IMR-90 (cell line): ENCODE measurements at regions not wholly inside any gene's neighbourhood (a gene's known extent, or its start where the extent isn't known, plus 50 kb on each side); places are given as distances from the start of the nearest gene placed in this dataset.

Experiments
- ATAC-seq: fragments of 200-7000 bp; cut with Tn5 transposase; 2 replicates; pipeline ENCODE4 v1.9.1; 2020; ENCODE audit warnings: low read depth, mild to moderate bottlenecking, moderate library complexity
- BruUV-seq: library from RNA; stranded (reverse); fragments of 400-500 nt; replicated peaks from 2 replicates; lab custom pipeline; 2021; lab: Mats Ljungman, UMichigan
- CTCF ChIA-PET: fragments of 300-600 bp; formaldehyde crosslinking; extraction: SDS; loops from one replicate; lab custom pipeline; 2021; ENCODE audit warnings: antibody characterized with exemption; lab: Yijun Ruan, JAX
- POLR2A ChIA-PET: fragments of 300-600 bp; sonication (Branson Sonifier 250); formaldehyde crosslinking; loops from one replicate; lab custom pipeline; 2022; ENCODE audit warnings: antibody characterized with exemption; ENCODE audit not compliant: unreplicated experiment; lab: Charles Lee
- DNase-seq: peaks from one replicate; pipeline ENCODE4 v3.0.0; 2013
- H2AFZ ChIP-seq: replicated peaks from 2 replicates; pipeline ENCODE3; 2013; ENCODE audit warnings: low read length, mild to moderate bottlenecking; ENCODE audit not compliant: poor library complexity
- H2AK5ac ChIP-seq: 2 replicates; pipeline ENCODE4 v1.6.1; 2013; ENCODE audit warnings: low read depth, low read length, inconsistent platforms
- H2AK9ac ChIP-seq: replicated peaks from 2 replicates; pipeline ENCODE3; 2013; ENCODE audit warnings: mild to moderate bottlenecking, low read depth, low read length, moderate library complexity; ENCODE audit not compliant: poor library complexity
- H2BK120ac ChIP-seq: 2 replicates; pipeline ENCODE4 v1.6.1; 2013; ENCODE audit warnings: low read depth, low read length, inconsistent platforms
- H2BK15ac ChIP-seq: 3 replicates; pipeline ENCODE4 v1.6.1; 2013; ENCODE audit warnings: low read depth, low read length, inconsistent platforms
- H2BK20ac ChIP-seq: 2 replicates; pipeline ENCODE4 v1.6.1; 2013; ENCODE audit warnings: low read depth, mild to moderate bottlenecking, inconsistent platforms, low read length, moderate library complexity
- H2BK5ac ChIP-seq: 2 replicates; pipeline ENCODE4 v1.6.1; 2013; ENCODE audit warnings: mild to moderate bottlenecking, low read depth, low read length, inconsistent platforms; ENCODE audit not compliant: poor library complexity, severe bottlenecking
- H3K14ac ChIP-seq: replicated peaks from 2 replicates; pipeline ENCODE4 v1.6.1; 2013; ENCODE audit warnings: low read depth, low read length, inconsistent platforms
- H3K18ac ChIP-seq: 2 replicates; pipeline ENCODE4 v1.6.1; 2013; ENCODE audit warnings: low read depth, low read length, control low read depth
- H3K23ac ChIP-seq: 2 replicates; pipeline ENCODE4 v1.6.1; 2013; ENCODE audit warnings: low read depth, low read length, inconsistent platforms
- H3K27ac ChIP-seq: 2 replicates; pipeline ENCODE4 v1.5.1; 2013; ENCODE audit warnings: mild to moderate bottlenecking, control low read depth, low read length; ENCODE audit not compliant: insufficient read depth
- H3K27me3 ChIP-seq: 2 replicates; pipeline ENCODE4 v1.6.1; 2013; ENCODE audit warnings: low read length; ENCODE audit not compliant: control insufficient read depth, insufficient read depth
- H3K36me3 ChIP-seq: 2 replicates; pipeline ENCODE4 v1.6.1; 2013; ENCODE audit warnings: low read length, mixed read lengths; ENCODE audit not compliant: control insufficient read depth, insufficient read depth
- H3K4ac ChIP-seq: 2 replicates; pipeline ENCODE4 v1.6.1; 2013; ENCODE audit warnings: low read depth, low read length, inconsistent platforms
- H3K4me1 ChIP-seq: 2 replicates; pipeline ENCODE4 v1.6.1; 2013; ENCODE audit warnings: low read length, mixed read lengths; ENCODE audit not compliant: control insufficient read depth, insufficient read depth
- H3K4me2 ChIP-seq: 2 replicates; pipeline ENCODE4 v1.6.1; 2013; ENCODE audit warnings: low read depth, mild to moderate bottlenecking, control low read depth, low read length, moderate library complexity
- H3K4me3 ChIP-seq: 2 replicates; pipeline ENCODE4 v1.5.1; 2013; ENCODE audit warnings: low read depth, mild to moderate bottlenecking, control low read depth, low read length, moderate library complexity; ENCODE audit not compliant: insufficient read depth
- H3K56ac ChIP-seq: 2 replicates; pipeline ENCODE4 v1.6.1; 2013; ENCODE audit warnings: low read length, inconsistent platforms; ENCODE audit not compliant: insufficient read depth; ENCODE audit errors: extremely low read depth
- H3K79me1 ChIP-seq, 2 experiments: 2 replicates each; pipeline ENCODE4 v1.6.1; 2013; ENCODE audit warnings: low read length in 2 of 2, inconsistent platforms in 1 of 2, low read depth in 1 of 2
- H3K9ac ChIP-seq: 2 replicates; pipeline ENCODE4 v1.6.1; 2013; ENCODE audit warnings: low read depth, low read length, control low read depth
- H3K9me1 ChIP-seq: 2 replicates; pipeline ENCODE4 v1.6.1; 2013; ENCODE audit warnings: low read length, inconsistent platforms; ENCODE audit not compliant: insufficient read depth
- H3K9me3 ChIP-seq: 2 replicates; pipeline ENCODE4 v1.6.1; 2013; ENCODE audit warnings: low read length; ENCODE audit not compliant: control insufficient read depth, insufficient read depth
- H4K20me1 ChIP-seq: 2 replicates; pipeline ENCODE4 v1.6.1; 2013; ENCODE audit warnings: low read length, inconsistent platforms; ENCODE audit not compliant: insufficient read depth
- H4K5ac ChIP-seq: 2 replicates; pipeline ENCODE4 v1.6.1; 2013; ENCODE audit warnings: mild to moderate bottlenecking, low read depth, low read length, control low read depth
- H4K8ac ChIP-seq, 2 experiments: 2 replicates each; pipeline ENCODE4 v1.6.1; 2013; ENCODE audit warnings: low read depth in 2 of 2, low read length in 2 of 2, control low read depth in 1 of 2, inconsistent platforms in 1 of 2
- H4K91ac ChIP-seq: 2 replicates; pipeline ENCODE4 v1.6.1; 2013; ENCODE audit warnings: low read depth, low read length, inconsistent platforms; ENCODE audit not compliant: insufficient read depth
- BHLHE40 ChIP-seq: fragments of 150-350 bp; IDR thresholded peaks from 2 replicates; pipeline ENCODE4 v1.6.1; 2016; ENCODE audit warnings: mild to moderate bottlenecking, low read depth, low read length
- CEBPB ChIP-seq: IDR thresholded peaks from 2 replicates; pipeline ENCODE4 v1.6.1; 2012; ENCODE audit warnings: low read depth, low read length, improper control_type of control experiment
- CHD1 ChIP-seq: IDR thresholded peaks from 2 replicates; pipeline ENCODE4 v1.6.1; 2012; ENCODE audit warnings: low read depth, low read length, improper control_type of control experiment
- FOS ChIP-seq: fragments of 150-350 bp; IDR thresholded peaks from 2 replicates; pipeline ENCODE4 v1.6.1; 2016; ENCODE audit warnings: low read depth, low read length
- MAFK ChIP-seq: IDR thresholded peaks from 2 replicates; pipeline ENCODE4 v1.6.1; 2012; ENCODE audit warnings: low read depth, low read length, improper control_type of control experiment
- MAZ ChIP-seq: IDR thresholded peaks from 2 replicates; pipeline ENCODE4 v1.6.1; 2012; ENCODE audit warnings: low read depth, mild to moderate bottlenecking, low read length, improper control_type of control experiment, moderate library complexity, borderline replicate concordance
- MXI1 ChIP-seq: IDR thresholded peaks from 2 replicates; pipeline ENCODE4 v1.6.1; 2012; ENCODE audit warnings: low read depth, mild to moderate bottlenecking, low read length, moderate library complexity, borderline replicate concordance
- NFE2L2 ChIP-seq: fragments of 150-350 bp; IDR thresholded peaks from 2 replicates; pipeline ENCODE4 v1.6.1; 2016; ENCODE audit warnings: low read depth, mild to moderate bottlenecking, low read length
- POLR2A ChIP-seq: IDR thresholded peaks from 2 replicates; pipeline ENCODE4 v1.6.1; 2012; ENCODE audit warnings: mild to moderate bottlenecking, low read depth, low read length
- RAD21 ChIP-seq: IDR thresholded peaks from 2 replicates; pipeline ENCODE4 v1.6.1; 2012; ENCODE audit warnings: low read length, improper control_type of control experiment
- RCOR1 ChIP-seq: IDR thresholded peaks from 2 replicates; pipeline ENCODE4 v1.6.1; 2012; ENCODE audit warnings: mild to moderate bottlenecking, low read length, improper control_type of control experiment; ENCODE audit not compliant: insufficient replicate concordance
- RFX5 ChIP-seq: IDR thresholded peaks from 2 replicates; pipeline ENCODE4 v1.8.0; 2012; ENCODE audit warnings: low read depth, mild to moderate bottlenecking, low read length, moderate library complexity
- SMC3 ChIP-seq: fragments of 150-350 bp; IDR thresholded peaks from 2 replicates; pipeline ENCODE4 v1.6.1; 2016; ENCODE audit warnings: low read depth, mild to moderate bottlenecking, antibody characterized with exemption, low read length, moderate library complexity
- WGBS, 2 experiments: methylation state at CpG; one replicate each; pipeline versions ENCODE4 v1.1.5 to v1.1.7; 2013; ENCODE audit warnings: missing lambda C conversion rate in 2 of 2; ENCODE audit not compliant: insufficient read length in 1 of 2; ENCODE audit errors: extremely low coverage in 2 of 2; 5-methylcytosine and 5-hydroxymethylcytosine counted together
- dilution Hi-C: fragments of 300-500 bp; cut with HindIII; formaldehyde crosslinking; loops from one replicate; pipeline ENCODE4 v1.14.3; 2018; ENCODE audit warnings: low sequenced_read_pairs; ENCODE audit not compliant: unreplicated experiment
- in situ Hi-C: fragments of 300-500 bp; cut with MboI; formaldehyde crosslinking; loops from 3 replicates; pipeline ENCODE4 v1.14.3; 2019; ENCODE audit warnings: low sequenced_read_pairs, inconsistent platforms, mixed read lengths
- intact Hi-C: fragments of 100-400 bp; cut with micrococcal nuclease; formaldehyde crosslinking; loops from 2 replicates; pipeline ENCODE4 v1.10.0; 2022
- TF ChIP-seq, protein P1 (sequence below): fragments of 150-350 bp; IDR thresholded peaks from 2 replicates; pipeline ENCODE4 v1.6.1; 2017; ENCODE audit warnings: mild to moderate bottlenecking, antibody characterized with exemption, low read length, low read depth
- TF ChIP-seq, protein P2 (sequence below): fragments of 150-350 bp; IDR thresholded peaks from 2 replicates; pipeline ENCODE4 v1.6.1; 2016; ENCODE audit warnings: low read depth, mild to moderate bottlenecking, low read length, moderate library complexity, borderline replicate concordance
- TF ChIP-seq, protein P3 (sequence below): conservative IDR thresholded peaks from 2 replicates; pipeline ENCODE4 v1.5.1; 2012; ENCODE audit warnings: mild to moderate bottlenecking, low read depth, low read length, improper control_type of control experiment

DNA sequence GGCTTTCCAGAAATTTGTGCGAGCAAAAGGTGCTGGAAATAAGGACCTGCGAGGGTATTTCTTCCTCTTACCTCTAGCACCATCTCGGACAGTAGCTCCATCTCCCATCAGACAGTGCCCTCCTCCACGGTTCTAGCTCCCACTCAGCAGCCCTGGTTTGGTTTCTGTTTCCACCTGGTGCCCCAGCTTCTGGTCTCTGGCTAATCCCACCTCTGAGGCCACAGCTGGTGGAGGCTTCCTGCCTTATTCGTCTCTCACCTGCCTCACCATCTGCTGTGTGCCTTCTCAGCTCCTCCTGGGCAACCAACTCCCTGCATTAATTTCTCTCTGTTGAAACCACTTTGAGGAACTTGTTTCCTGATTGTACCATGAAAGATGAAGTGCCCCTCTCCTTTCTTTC is 162.4 kb upstream of the CDYL start:
- ATAC-seq (no peak), DNase-seq (no peak)
- Histone ChIP-seq H3K4ac (no peak overlapping the region), H4K91ac (no peak overlapping the region), H3K79me1 (no peaks in the 10 kb centered on the region), H4K5ac (no peak overlapping the region), H3K27me3 (no peaks in the 10 kb centered on the region), H3K23ac (no peak overlapping the region), H2AK5ac (no peak overlapping the region), H2AK9ac (no peak overlapping the region), H3K14ac (no peak overlapping the region), H2BK120ac (no peak overlapping the region), H3K36me3 (no peaks in the 10 kb centered on the region), H3K4me1 (peaks cover 6% of the 10 kb centered on the region; the same call in 1 of the 2 replicates), H4K8ac (no peak overlapping the region), H2BK15ac (no peak overlapping the region), H3K9me3 (no peaks in the 10 kb centered on the region), H3K4me2 (no peak overlapping the region), H3K18ac (no peak overlapping the region), H3K9ac (no peak overlapping the region), H4K20me1 (no peaks in the 10 kb centered on the region), H2BK5ac (no peak overlapping the region), H3K27ac (no peak overlapping the region), H2AFZ (no peak overlapping the region), H3K9me1 (0 out of 2 replicates have a peak, but pooled peaks cover 6% of the 10 kb centered on the region), H3K4me3 (no peak overlapping the region), H3K56ac (no peak overlapping the region), H2BK20ac (no peak overlapping the region)
- dilution Hi-C loops (no loop called here), in situ Hi-C loops (no loop called here), intact Hi-C loops (no loop called here)
- no TSS peak for BruUV-seq
- 100% methylated on average over 1 of the region's 5 CpGs; no CpG with 5 or more reads in 1 of the 2 experiments for WGBS, 2 experiments
- CTCF ChIA-PET = no interaction called here
- TF ChIP-seq POLR2A (no peak), NFE2L2 (no peak), RFX5 (no peak), FOS (no peak), MXI1 (no peak), BHLHE40 (no peak), CHD1 (no peak), RCOR1 (no peak), CEBPB (no peak), SMC3 (no peak), RAD21 (no peak), MAFK (no peak), MAZ (no peak)
- TF ChIP-seq, protein P1, sequence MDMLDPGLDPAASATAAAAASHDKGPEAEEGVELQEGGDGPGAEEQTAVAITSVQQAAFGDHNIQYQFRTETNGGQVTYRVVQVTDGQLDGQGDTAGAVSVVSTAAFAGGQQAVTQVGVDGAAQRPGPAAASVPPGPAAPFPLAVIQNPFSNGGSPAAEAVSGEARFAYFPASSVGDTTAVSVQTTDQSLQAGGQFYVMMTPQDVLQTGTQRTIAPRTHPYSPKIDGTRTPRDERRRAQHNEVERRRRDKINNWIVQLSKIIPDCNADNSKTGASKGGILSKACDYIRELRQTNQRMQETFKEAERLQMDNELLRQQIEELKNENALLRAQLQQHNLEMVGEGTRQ = no peak
- TF ChIP-seq, protein P2, sequence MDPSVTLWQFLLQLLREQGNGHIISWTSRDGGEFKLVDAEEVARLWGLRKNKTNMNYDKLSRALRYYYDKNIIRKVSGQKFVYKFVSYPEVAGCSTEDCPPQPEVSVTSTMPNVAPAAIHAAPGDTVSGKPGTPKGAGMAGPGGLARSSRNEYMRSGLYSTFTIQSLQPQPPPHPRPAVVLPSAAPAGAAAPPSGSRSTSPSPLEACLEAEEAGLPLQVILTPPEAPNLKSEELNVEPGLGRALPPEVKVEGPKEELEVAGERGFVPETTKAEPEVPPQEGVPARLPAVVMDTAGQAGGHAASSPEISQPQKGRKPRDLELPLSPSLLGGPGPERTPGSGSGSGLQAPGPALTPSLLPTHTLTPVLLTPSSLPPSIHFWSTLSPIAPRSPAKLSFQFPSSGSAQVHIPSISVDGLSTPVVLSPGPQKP = no peak
- TF ChIP-seq, protein P3, sequence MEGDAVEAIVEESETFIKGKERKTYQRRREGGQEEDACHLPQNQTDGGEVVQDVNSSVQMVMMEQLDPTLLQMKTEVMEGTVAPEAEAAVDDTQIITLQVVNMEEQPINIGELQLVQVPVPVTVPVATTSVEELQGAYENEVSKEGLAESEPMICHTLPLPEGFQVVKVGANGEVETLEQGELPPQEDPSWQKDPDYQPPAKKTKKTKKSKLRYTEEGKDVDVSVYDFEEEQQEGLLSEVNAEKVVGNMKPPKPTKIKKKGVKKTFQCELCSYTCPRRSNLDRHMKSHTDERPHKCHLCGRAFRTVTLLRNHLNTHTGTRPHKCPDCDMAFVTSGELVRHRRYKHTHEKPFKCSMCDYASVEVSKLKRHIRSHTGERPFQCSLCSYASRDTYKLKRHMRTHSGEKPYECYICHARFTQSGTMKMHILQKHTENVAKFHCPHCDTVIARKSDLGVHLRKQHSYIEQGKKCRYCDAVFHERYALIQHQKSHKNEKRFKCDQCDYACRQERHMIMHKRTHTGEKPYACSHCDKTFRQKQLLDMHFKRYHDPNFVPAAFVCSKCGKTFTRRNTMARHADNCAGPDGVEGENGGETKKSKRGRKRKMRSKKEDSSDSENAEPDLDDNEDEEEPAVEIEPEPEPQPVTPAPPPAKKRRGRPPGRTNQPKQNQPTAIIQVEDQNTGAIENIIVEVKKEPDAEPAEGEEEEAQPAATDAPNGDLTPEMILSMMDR = no peak
- POLR2A ChIA-PET = no interaction called here
